ENCODE measurements at regions not wholly inside any gene's neighbourhood (a gene's known extent, or its start where the extent isn't known, plus 50 kb on each side); places are given as distances from the start of the nearest gene placed in this dataset.

- TF ChIP-seq, protein P1, sequence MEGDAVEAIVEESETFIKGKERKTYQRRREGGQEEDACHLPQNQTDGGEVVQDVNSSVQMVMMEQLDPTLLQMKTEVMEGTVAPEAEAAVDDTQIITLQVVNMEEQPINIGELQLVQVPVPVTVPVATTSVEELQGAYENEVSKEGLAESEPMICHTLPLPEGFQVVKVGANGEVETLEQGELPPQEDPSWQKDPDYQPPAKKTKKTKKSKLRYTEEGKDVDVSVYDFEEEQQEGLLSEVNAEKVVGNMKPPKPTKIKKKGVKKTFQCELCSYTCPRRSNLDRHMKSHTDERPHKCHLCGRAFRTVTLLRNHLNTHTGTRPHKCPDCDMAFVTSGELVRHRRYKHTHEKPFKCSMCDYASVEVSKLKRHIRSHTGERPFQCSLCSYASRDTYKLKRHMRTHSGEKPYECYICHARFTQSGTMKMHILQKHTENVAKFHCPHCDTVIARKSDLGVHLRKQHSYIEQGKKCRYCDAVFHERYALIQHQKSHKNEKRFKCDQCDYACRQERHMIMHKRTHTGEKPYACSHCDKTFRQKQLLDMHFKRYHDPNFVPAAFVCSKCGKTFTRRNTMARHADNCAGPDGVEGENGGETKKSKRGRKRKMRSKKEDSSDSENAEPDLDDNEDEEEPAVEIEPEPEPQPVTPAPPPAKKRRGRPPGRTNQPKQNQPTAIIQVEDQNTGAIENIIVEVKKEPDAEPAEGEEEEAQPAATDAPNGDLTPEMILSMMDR (IDR thresholded peaks at IDR 0.05; ENCODE audit: poor library complexity): no peak
- no peak for TF ChIP-seq EZH2 (IDR thresholded peaks at IDR 0.05; ENCODE audit: borderline replicate concordance)
- no peak for TF ChIP-seq EZH2phosphoT487 (IDR thresholded peaks at IDR 0.05; ENCODE audit: low read depth, severe bottlenecking, unreplicated experiment)
These were observed 68.3 kb downstream of the TET3 start for GRCh38 chr2:74052732-74053710.

Measured in hepatocyte (in vitro differentiated cells).